Gastroesophageal sphincter (tissue), 3 donors: ENCODE measurements at regions not wholly inside any gene's neighbourhood (a gene's known extent, or its start where the extent isn't known, plus 50 kb on each side); places are given as distances from the start of the nearest gene placed in this dataset.

ENCODE experiments used
- CTCF ChIP-seq, 4 experiments: fragments of 200-600 bp in 2 of 4; fragments of 450-650 bp in 2 of 4; sonication (generic) in 1 of 4; IDR thresholded peaks; one replicate each; pipeline ENCODE4 v1.5.1; 2017 to 2019; ENCODE audit warnings: antibody characterized with exemption in 4 of 4, mild to moderate bottlenecking in 2 of 4, moderate library complexity in 2 of 4
- EP300 ChIP-seq: sonication (generic); formaldehyde crosslinking; IDR thresholded peaks from one replicate; pipeline ENCODE4 v1.6.1; 2017; ENCODE audit warnings: antibody characterized with exemption, mild to moderate bottlenecking
- POLR2A ChIP-seq, 2 donors: fragments of 450-650 bp; IDR thresholded peaks; one replicate each; pipeline ENCODE4 v1.6.1; 2017; ENCODE audit warnings: antibody characterized with exemption in 2 of 2, mild to moderate bottlenecking in 2 of 2, moderate library complexity in 1 of 2
- POLR2AphosphoS5 ChIP-seq: sonication (generic); formaldehyde crosslinking; IDR thresholded peaks from one replicate; pipeline ENCODE4 v1.6.1; 2017; ENCODE audit warnings: antibody characterized with exemption

- TF ChIP-seq CTCF (IDR thresholded peaks at IDR 0.05): no peak
- TF ChIP-seq EP300: no peak
- TF ChIP-seq POLR2AphosphoS5: no peak
- TF ChIP-seq POLR2A (IDR thresholded peaks at IDR 0.05): no peak
These were observed 269.9 kb upstream of the FAT4 start for GRCh38 chr4:125044886-125045285.
